GM23248 (cell line): ENCODE measurements at regions not wholly inside any gene's neighbourhood (a gene's known extent, or its start where the extent isn't known, plus 50 kb on each side); places are given as distances from the start of the nearest gene placed in this dataset.

Experiments used
- DNase-seq: peaks from one replicate; pipeline ENCODE4 v3.0.0-alpha.2; 2015
- H2AFZ ChIP-seq: fragments of 200-600 bp; sonication (generic); 2 replicates; pipeline ENCODE4 v1.6.1; 2016; ENCODE audit warnings: antibody characterized with exemption
- H3F3A ChIP-seq: fragments of 200-600 bp; sonication (generic); 2 replicates; pipeline ENCODE4 v1.6.1; 2016; ENCODE audit warnings: mild to moderate bottlenecking, antibody characterized with exemption, mixed run types; ENCODE audit not compliant: insufficient read depth
- H3K27ac ChIP-seq: fragments of 200-600 bp; sonication (generic); 2 replicates; pipeline ENCODE4 v1.5.1; 2016; ENCODE audit warnings: mild to moderate bottlenecking
- H3K27me3 ChIP-seq: fragments of 200-600 bp; sonication (generic); replicated peaks from 2 replicates; pipeline ENCODE4 v1.6.1; 2016; ENCODE audit warnings: mild to moderate bottlenecking; ENCODE audit not compliant: insufficient read depth
- H3K36me3 ChIP-seq: fragments of 200-600 bp; sonication (generic); 2 replicates; pipeline ENCODE4 v1.6.1; 2016; ENCODE audit warnings: low read depth, mild to moderate bottlenecking
- H3K4me1 ChIP-seq: fragments of 200-600 bp; sonication (generic); 2 replicates; pipeline ENCODE4 v1.6.1; 2016; ENCODE audit warnings: mild to moderate bottlenecking; ENCODE audit not compliant: insufficient read depth
- H3K4me2 ChIP-seq: fragments of 200-600 bp; sonication (generic); one replicate; pipeline ENCODE4 v1.6.1; 2016; ENCODE audit warnings: mild to moderate bottlenecking; ENCODE audit not compliant: unreplicated experiment
- H3K4me3 ChIP-seq: fragments of 200-600 bp; sonication (generic); 2 replicates; pipeline ENCODE4 v1.5.1; 2016; ENCODE audit warnings: mild to moderate bottlenecking
- H3K79me2 ChIP-seq: fragments of 200-600 bp; sonication (generic); 2 replicates; pipeline ENCODE4 v1.6.1; 2016; ENCODE audit warnings: mild to moderate bottlenecking; ENCODE audit not compliant: insufficient read depth
- H3K9ac ChIP-seq: fragments of 200-600 bp; sonication (generic); 2 replicates; pipeline ENCODE4 v1.6.1; 2016; ENCODE audit warnings: mild to moderate bottlenecking
- H3K9me2 ChIP-seq: fragments of 200-600 bp; sonication (generic); 2 replicates; pipeline ENCODE4 v1.6.1; 2016; ENCODE audit warnings: mixed run types, mild to moderate bottlenecking, moderate library complexity; ENCODE audit not compliant: insufficient read depth
- H3K9me3 ChIP-seq: fragments of 200-600 bp; sonication (generic); one replicate; pipeline ENCODE4 v1.6.1; 2017; ENCODE audit warnings: low read depth
- H4K20me1 ChIP-seq: fragments of 200-600 bp; sonication (generic); 2 replicates; pipeline ENCODE4 v1.6.0; 2016; ENCODE audit not compliant: insufficient read depth
- EZH2 ChIP-seq: fragments of 200-600 bp; sonication (generic); IDR thresholded peaks from 2 replicates; pipeline ENCODE4 v1.6.1; 2018; ENCODE audit warnings: antibody characterized with exemption, mild to moderate bottlenecking; ENCODE audit not compliant: insufficient read depth, poor library complexity, severe bottlenecking
- EZH2phosphoT487 ChIP-seq: fragments of 200-600 bp; sonication (generic); IDR thresholded peaks from 2 replicates; pipeline ENCODE4 v1.6.1; 2018; ENCODE audit warnings: antibody characterized with exemption, moderate library complexity, mild to moderate bottlenecking, low read depth; ENCODE audit not compliant: insufficient read depth
- whole genome bisulfite sequencing, 2 experiments: methylation state at CpG; one replicate each; pipeline ENCODE4 v1.1.6; 2015 to 2017; ENCODE audit warnings: low lambda C conversion rate in 2 of 2, low coverage in 1 of 2; ENCODE audit errors: missing lambda C conversion rate in 2 of 2; 5-methylcytosine and 5-hydroxymethylcytosine counted together
- in situ Hi-C: fragments of 300-500 bp; cut with MboI; formaldehyde crosslinking; loops from 2 replicates; pipeline ENCODE4 v1.15.0; 2020

DNA sequence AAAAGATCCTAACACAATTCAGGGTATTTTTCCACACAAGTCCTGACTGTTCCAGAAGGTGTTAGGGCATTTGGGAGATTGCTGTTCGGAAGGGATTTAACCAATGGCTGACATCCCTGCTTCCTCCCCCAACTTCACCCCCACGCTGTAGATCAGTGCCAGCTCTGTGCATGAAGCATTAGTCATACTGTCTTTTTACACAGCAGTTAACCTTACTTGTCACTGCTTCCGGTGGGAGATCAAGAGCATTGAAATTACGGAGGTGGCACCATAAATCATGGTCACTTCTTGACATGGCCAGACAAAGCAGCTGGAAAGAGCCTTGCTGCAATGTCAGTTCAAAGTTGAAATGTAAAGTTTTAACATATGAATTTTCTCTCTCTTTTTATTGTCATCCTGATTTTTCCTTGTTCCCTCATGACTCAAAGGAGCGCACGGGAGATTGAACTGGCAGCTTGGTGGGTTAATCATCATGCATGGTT lies 70.2 kb downstream of the HRH4 start:
- Histone ChIP-seq H4K20me1 (no peaks in the 10 kb centered on the region), H3K27me3 (no peaks in the 10 kb centered on the region), H2AFZ (peak overlapping the region; percentile 3; the same call in 1 of the 2 replicates), H3K4me2 (peak overlapping the region; percentile 73), H3K9me2 (no peaks in the 10 kb centered on the region), H3K4me3 (peak overlapping the region; percentile 30), H3K9me3 (no peaks in the 10 kb centered on the region), H3K4me1 (peaks cover 19% of the 10 kb centered on the region), H3K9ac (no peak overlapping the region), H3F3A (peaks cover 3% of the 10 kb centered on the region; the same call in 1 of the 2 replicates), H3K79me2 (no peaks in the 10 kb centered on the region), H3K36me3 (no peaks in the 10 kb centered on the region), H3K27ac (no peak overlapping the region)
- TF ChIP-seq EZH2 (no peak), EZH2phosphoT487 (no peak)
- DNase-seq: peak; percentile 78
- in situ Hi-C loops: no loop called here
- WGBS, 2 experiments: 2 to 10% methylated on average over 6 of the region's 6 CpGs

DNA sequence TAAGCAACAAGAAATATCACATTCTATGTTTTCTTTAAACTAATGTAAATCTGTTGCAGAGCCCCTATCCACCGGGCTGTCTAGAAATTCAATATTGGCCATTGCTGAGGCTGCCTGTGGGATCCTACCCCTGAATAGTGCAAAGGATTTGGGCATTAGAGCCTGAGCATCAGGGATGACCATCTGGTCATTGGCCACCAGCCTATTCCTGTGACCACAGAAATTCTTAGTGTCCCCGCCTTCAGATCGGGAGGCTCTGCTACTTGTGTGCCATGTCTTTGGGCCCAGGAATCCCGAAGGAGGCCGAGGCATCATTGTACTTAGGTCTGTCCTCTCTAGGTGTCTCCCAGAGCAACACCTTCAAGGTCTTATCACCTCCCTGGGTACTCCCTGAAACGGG lies 73.8 kb downstream of the HRH4 start:
- in situ Hi-C loops: no loop called here
- no peaks in the 10 kb centered on the region for H3K36me3 ChIP-seq
- no peak overlapping the region for H3K4me3 ChIP-seq
- H3K9me2 ChIP-seq: no peaks in the 10 kb centered on the region
- H3K4me2 ChIP-seq: no peak overlapping the region
- H3K27me3 ChIP-seq: no peaks in the 10 kb centered on the region
- no peak overlapping the region for H3K27ac ChIP-seq
- H4K20me1 ChIP-seq: no peaks in the 10 kb centered on the region
- H2AFZ ChIP-seq: no peak overlapping the region
- peaks cover 27% of the 10 kb centered on the region for H3K4me1 ChIP-seq
- TF ChIP-seq EZH2 (no peak), EZH2phosphoT487 (no peak)
- no peak for DNase-seq
- H3F3A ChIP-seq: peaks cover 9% of the 10 kb centered on the region; the same call in 1 of the 2 replicates
- H3K79me2 ChIP-seq: no peaks in the 10 kb centered on the region
- WGBS, 2 experiments: 82 to 85% methylated on average over 6 of the region's 6 CpGs
- H3K9me3 ChIP-seq: no peaks in the 10 kb centered on the region
- H3K9ac ChIP-seq: no peak overlapping the region

DNA sequence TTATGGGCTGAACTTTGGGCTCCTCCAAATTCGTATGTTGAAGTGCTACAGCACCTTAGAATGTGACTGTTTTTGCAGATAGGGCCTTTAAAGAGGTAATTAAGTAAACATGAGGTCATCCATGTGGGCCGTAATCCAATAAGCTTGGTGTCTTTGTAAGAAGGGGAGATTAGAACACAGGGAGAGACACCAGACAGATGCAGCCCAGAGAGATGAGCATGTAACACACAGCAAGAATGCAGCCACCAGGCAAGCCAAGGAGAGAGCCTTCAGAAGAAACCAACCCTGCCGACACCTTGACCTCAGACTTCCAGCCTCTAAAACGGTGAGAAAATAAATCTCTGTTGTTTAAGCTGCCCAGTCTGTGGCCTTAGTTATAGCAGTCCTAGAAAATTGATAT lies 74.3 kb downstream of the HRH4 start:
- Histone ChIP-seq H3K9ac (no peak overlapping the region), H3K4me2 (no peak overlapping the region), H3F3A (peaks cover 9% of the 10 kb centered on the region; the same call in 1 of the 2 replicates), H3K36me3 (no peaks in the 10 kb centered on the region), H3K4me1 (peaks cover 27% of the 10 kb centered on the region), H3K27me3 (no peaks in the 10 kb centered on the region), H3K9me3 (no peaks in the 10 kb centered on the region), H2AFZ (no peak overlapping the region), H3K27ac (no peak overlapping the region), H4K20me1 (no peaks in the 10 kb centered on the region), H3K4me3 (no peak overlapping the region), H3K79me2 (no peaks in the 10 kb centered on the region), H3K9me2 (no peaks in the 10 kb centered on the region)
- DNase-seq: no peak
- TF ChIP-seq EZH2 (no peak), EZH2phosphoT487 (no peak)
- in situ Hi-C loops: no loop called here
- WGBS, 2 experiments: 78 to 84% methylated on average over 4 of the region's 4 CpGs

DNA sequence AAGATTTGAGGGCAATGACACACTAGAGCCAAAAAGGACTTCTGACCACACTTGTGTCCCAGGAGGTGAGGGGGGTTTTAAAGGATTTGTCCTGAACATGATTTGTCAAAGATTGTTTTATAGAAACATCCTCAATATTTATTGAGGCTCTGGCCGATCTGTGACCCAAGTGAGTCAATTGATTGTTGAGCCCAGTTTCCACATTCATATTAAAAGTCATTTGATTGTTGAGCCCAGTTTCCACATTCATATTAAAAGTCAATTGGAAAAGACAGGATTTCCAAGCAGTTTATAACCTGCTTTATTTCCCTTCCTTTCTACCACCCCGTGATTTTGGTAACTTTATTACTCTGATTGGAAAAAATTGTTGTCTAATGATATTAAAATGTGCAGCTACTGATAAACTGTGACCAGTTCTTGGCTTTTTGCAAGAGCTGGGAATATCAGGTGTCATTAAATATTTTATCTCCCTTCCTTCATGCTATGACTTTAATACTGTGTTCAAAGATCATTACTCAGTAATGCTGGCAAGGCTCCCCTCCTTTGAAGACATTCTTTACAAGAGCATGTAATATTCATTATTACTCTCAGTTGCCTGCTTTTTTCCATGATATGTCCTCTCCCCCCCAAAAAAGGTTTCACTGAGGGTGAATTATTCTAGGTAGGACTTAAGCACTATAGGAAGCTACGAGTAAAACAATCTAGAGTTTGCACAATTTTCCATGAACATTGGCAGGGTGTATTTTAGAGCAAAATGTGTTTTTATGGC lies 75.3 kb downstream of the HRH4 start:
- in situ Hi-C loops: no loop called here

More for the DNA sequence above, 75.3 kb downstream of the HRH4 start:
- Histone ChIP-seq H3K9me3 (no peaks in the 10 kb centered on the region), H4K20me1 (no peaks in the 10 kb centered on the region), H3K9me2 (no peaks in the 10 kb centered on the region), H3K79me2 (no peaks in the 10 kb centered on the region), H3F3A (peaks cover 9% of the 10 kb centered on the region; the same call in 1 of the 2 replicates), H3K27me3 (no peaks in the 10 kb centered on the region), H3K36me3 (no peaks in the 10 kb centered on the region), H3K4me3 (no peak overlapping the region), H3K4me2 (peak overlapping the region; percentile 68), H3K9ac (no peak overlapping the region), H3K27ac (no peak overlapping the region), H2AFZ (no peak overlapping the region), H3K4me1 (peaks cover 21% of the 10 kb centered on the region)
- no peak for TF ChIP-seq EZH2phosphoT487
- 6% methylated on average over 3 of the region's 3 CpGs for WGBS, 2 experiments
- DNase-seq: peak; percentile 64
